Mucosa of gallbladder (tissue), 1 donor: ENCODE measurements at regions not wholly inside any gene's neighbourhood (a gene's known extent, or its start where the extent isn't known, plus 50 kb on each side); places are given as distances from the start of the nearest gene placed in this dataset.

Source experiments
- DNase-seq: peaks from one replicate; pipeline ENCODE4 v3.0.0-alpha.2; 2020; ENCODE audit warnings: low spot score
- donor health status: DM: no; HTN: no; CAD: no.

DNA sequence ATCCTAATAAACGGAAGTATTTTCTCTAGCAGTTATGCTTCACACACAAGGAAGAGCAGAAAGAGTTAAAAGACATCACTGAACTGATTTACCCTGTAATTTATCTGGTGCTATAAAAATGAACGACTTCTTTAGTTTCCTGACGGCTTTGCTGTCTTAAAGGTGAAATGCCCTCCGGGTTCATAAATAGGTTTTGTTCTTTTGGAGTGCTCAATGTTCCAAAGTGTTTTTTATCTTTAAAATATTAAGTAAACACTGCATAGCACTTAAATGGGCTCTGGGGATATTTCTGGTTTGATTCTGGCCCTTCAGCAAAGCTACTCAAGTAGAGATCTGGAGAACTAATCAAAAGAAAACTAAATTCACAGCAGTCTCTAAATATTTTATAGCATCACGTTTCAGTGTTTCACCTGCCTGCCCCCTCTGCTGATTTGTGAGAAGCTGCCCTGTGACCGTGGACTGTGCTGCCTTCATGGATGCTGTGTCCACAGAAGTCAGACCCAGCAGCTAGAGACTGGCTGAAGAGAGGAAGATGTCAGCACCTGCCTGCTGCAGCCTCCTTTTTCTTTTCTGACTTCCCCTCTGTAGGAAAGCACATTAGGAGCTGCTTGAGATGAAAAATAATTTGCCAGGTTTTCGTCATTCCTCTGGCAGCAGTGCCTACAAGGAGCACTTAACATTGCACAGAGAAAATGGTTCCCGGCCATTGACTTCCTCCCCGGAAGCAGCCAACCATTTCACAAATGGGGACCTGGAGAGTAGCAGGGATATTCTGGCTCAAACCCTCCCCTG lies 205.1 kb upstream of the FSCB start:
- DNase-seq: no peak

GRCh38 chr14:44701563-44702263 lies 194.6 kb upstream of the FSCB start:
- no peak for DNase-seq

GRCh38 chr14:44700694-44701093 lies 193.6 kb upstream of the FSCB start:
- no peak for DNase-seq

DNA sequence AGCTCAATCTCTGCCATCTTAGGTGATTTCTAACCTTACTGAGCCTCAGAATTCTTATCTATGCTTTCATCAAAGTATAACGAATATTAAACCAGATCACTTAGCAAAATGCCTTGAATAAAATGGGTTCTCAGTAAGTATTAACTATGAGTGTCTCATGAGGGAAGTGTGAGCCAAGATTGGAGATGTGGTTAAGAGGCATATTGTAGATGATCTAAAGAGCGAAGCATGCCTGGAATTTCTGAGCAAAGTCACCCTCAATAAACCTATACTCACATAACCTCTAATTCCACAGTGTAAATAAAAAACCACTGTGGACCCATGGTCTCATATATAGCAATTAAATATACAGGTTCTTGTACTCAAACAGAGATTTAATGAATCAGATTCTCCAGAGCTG lies 193.1 kb upstream of the FSCB start:
- no peak for DNase-seq

DNA sequence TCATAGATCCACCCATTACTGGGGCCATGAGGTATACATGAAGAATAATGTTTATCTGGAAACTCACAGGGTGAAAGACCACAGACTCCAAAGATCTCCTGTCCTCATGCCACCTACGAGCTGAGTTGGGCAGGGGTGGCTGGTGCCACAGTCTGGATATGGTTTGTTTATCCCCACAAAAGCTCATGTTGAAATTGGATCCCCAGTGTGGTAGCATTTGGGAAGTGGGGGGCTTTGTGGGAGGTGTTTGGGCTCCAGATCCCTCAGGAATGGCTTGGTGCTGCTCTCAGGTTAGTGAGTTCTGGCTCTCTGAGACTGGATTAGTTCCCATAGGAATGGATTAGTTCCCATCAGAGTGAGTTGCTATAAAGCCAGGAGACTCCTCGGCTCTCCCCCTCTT lies 192.3 kb upstream of the FSCB start:
- DNase-seq: no peak

GRCh38 chr14:44669496-44669895 lies 162.4 kb upstream of the FSCB start:
- DNase-seq: no peak

GRCh38 chr14:44663136-44663535 lies 156.1 kb upstream of the FSCB start:
- DNase-seq: no peak

GRCh38 chr14:44662250-44662891 lies 155.3 kb upstream of the FSCB start:
- DNase-seq: no peak

- no peak for DNase-seq
These were observed 151.3 kb upstream of the FSCB start for GRCh38 chr14:44658389-44658696.

DNA sequence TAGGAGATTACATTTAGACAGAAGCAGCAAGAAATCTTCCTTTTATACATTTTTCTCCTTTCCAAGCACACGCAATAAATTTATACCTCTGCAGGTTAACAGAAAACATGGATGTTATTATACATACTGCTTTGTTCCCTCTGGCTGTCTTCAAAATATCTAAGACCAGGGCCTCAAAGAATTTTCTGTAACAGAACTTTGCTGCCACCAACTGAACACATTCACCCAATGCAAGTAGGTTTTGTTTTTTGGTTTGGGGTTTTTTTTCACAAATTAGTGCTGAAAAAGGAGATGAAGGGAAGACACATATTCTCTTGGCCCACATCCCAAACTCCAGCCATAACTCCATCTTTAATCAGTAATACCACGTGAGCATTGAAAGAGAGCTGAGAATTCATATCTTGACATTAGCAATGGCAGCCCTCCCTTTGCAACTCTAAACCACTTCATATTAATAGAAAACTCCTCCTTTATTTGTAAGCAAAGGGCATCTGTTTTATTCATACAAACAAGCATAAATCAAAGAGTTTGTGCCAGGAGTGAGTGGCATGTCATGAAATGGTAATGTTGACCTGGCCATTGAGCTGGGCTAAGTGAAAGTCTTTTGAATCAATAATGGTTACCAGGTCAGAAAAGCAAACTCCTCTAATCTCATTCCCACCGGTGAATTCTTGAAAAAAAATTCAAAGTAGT lies 150.8 kb upstream of the FSCB start:
- no peak for DNase-seq

DNA sequence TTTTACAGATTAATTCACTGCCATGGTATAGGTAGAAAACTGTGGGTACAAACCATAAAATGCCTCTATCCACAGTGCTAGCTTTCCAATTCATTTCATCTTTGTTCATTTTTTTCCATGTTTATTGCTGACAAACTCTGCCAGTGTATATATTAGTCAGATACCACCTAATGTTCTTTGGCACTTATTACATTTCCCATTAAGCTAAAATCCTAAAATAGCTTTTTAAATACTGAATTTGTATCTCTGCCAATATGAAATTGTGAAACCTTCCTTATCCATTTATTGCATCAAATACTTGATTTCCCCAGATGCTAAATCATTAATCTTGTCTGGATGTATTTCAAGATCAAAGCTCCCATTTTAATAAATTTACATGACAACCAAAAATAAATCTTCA lies 150.1 kb upstream of the FSCB start:
- DNase-seq: no peak

GRCh38 chr14:44654591-44654990 lies 147.5 kb upstream of the FSCB start:
- DNase-seq: no peak

DNA sequence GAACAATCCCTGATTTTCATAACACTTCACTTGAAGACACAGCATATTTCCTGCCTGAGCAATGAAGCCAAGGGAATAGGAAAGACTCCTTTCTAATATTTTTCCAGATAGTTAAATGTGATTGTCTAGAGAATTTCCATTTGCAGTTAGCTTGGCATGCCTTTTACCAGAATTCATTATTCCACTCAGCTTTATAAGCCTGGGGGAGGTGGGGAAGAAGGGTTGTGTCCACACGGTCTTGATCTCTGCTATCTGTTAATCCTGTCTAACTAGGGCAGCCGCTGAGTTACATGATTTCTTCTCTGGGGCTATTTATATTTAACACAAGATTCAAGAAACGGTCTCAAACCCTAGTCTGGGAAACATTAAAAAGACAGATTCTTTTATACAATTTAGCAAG lies 146.6 kb upstream of the FSCB start:
- DNase-seq: no peak

DNA sequence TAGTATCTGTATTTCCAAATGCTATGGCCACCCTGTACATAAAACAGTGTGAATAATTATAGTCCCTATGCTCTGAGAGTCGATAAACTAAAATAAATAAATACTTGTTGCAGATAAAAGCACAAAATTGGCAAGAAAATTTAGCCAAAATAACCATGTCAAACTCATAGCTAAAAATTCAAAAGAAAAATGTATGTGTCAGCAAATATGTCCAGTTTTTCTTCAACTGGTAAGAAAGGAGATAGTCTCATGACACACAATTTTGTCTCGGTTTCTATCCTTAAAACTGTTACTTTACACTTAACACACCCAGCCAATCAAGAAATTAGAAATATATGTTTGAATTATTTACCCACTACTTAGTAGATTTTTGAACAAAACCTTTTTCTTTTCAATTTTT lies 145.6 kb upstream of the FSCB start:
- DNase-seq: no peak

DNA sequence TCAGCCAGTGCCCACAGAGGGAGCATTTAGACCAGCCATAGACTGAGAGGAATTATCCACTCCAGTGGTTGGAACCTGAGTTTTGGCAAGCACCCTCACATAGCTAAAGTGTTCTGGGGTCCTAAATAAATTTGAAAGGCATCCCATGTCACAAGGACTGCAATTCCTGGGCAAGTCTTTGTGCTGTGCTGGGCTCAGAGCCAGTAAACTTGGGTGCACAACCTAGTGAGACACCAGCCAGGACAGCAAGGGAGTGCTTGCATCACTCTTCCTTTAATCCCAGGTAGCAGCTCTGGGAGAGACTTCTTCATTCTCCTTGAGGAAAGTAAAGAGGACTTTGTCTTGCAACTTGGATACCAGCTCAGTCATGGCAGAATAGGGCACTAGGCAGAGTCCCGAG lies 142.0 kb upstream of the FSCB start:
- no peak for DNase-seq

DNA sequence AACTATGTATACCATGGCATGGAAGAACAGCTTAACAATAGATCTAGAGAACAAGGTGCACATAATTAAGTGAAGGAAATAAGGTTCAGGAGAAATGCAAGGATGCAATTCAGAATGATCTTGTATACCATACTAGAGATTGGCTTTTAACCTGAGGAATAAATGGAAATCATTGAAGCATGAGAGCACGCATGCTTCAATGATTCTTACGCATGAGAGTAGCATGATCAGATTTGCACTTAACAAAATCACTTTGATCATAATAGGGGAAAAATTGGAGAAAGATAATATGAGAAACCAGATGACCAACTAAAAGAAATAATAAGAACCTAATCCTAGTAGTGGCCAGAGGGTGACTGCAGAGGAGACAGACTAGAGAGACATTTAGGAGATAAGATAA lies 133.3 kb upstream of the FSCB start:
- DNase-seq: no peak

- no peak for DNase-seq
These were observed 132.8 kb upstream of the FSCB start for GRCh38 chr14:44639781-44640385.

DNA sequence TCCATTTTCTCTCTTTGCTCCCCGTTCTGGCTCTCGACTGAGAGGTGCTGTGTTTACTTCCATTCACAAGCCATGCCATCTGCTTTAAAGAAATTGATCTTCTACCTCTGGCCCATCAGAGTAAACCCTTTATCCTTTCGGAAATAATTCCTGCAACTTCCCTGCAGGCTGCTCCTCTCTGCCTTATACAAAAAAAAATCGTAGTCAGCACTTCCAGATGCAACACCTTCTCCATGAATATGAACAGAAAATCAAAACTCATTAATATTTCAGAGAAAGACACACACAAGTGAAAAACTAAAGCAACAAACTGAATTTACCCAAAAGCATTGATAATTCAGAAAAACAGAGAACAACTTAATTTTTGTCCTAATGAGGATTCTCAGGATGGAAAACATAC lies 127.6 kb upstream of the FSCB start:
- no peak for DNase-seq

DNA sequence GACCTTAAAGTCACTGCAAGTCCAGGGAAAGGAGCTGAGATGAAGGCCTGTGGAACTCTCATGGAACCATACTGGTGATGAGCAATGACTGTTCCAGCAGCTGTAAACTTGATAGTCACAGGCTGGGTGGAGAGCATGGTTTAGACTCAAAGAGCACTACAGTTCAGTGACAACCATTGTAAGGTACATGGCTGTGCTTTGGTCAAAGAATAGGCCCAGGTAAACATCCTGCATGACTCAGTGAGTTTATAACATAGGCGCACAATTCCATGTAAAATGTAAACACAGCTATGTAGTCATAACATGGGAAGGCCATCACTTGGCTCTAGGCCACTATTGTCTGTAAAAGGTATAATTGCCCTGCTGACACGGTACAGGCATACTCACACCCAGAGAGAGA lies 119.3 kb upstream of the FSCB start:
- no peak for DNase-seq

GRCh38 chr14:44625098-44625497 lies 118.0 kb upstream of the FSCB start:
- DNase-seq: no peak

GRCh38 chr14:44620121-44621019 lies 113.3 kb upstream of the FSCB start:
- no peak for DNase-seq
